VCaP (cell line): ENCODE measurements at regions not wholly inside any gene's neighbourhood (a gene's known extent, or its start where the extent isn't known, plus 50 kb on each side); places are given as distances from the start of the nearest gene placed in this dataset.

Source experiments
- H3K27ac ChIP-seq: fragments of 450-650 bp; 2 replicates; pipeline ENCODE4 v1.5.1; 2017
- TF ChIP-seq, protein P1 (sequence below): fragments of 450-650 bp; conservative IDR thresholded peaks from 2 replicates; pipeline ENCODE4 v1.5.1; 2017; ENCODE audit warnings: mild to moderate bottlenecking, moderate library complexity

DNA sequence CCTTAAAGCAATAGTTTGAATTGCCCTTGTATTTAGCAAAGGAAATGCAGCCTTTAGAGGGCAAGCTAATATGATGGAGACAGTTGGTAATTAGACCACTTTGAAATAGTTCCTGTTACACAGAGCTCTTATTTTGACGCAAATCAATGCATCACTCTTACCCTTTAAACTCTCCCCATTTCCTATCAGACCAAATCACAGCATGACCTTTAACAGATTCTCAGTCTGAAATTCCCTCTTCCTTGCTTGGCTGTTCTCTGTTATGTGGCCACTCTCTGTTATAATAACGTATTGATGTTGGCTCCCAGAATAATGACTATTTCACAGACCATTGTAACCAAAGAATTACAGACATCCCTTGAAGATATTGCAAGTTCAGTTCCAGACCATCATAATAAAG lies 66.9 kb upstream of the NGF start:
- no peak overlapping the region for H3K27ac ChIP-seq
- TF ChIP-seq, protein P1, sequence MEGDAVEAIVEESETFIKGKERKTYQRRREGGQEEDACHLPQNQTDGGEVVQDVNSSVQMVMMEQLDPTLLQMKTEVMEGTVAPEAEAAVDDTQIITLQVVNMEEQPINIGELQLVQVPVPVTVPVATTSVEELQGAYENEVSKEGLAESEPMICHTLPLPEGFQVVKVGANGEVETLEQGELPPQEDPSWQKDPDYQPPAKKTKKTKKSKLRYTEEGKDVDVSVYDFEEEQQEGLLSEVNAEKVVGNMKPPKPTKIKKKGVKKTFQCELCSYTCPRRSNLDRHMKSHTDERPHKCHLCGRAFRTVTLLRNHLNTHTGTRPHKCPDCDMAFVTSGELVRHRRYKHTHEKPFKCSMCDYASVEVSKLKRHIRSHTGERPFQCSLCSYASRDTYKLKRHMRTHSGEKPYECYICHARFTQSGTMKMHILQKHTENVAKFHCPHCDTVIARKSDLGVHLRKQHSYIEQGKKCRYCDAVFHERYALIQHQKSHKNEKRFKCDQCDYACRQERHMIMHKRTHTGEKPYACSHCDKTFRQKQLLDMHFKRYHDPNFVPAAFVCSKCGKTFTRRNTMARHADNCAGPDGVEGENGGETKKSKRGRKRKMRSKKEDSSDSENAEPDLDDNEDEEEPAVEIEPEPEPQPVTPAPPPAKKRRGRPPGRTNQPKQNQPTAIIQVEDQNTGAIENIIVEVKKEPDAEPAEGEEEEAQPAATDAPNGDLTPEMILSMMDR: no peak

DNA sequence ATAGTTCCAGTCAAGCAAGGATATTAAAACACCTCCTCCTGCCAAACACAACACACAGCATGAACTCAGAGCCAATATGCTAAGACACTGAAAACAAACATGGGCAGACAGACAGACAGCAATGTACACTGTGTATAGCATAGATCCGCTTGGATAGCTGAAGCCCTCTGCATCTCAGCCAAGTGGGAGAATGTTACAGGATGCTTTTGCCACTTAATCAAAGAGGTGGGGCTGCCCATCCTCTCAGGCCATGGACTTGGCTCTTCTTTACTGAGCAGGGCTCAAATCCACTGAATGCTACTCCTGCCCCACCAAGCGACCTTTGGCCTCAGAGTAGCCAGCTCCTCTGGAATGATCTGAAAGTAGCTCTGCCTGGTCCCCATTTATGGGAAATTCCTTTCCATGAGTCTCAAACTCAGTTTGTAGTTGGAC lies 64.7 kb upstream of the NGF start:
- TF ChIP-seq, protein P1: no peak
- H3K27ac ChIP-seq: no peak overlapping the region

DNA sequence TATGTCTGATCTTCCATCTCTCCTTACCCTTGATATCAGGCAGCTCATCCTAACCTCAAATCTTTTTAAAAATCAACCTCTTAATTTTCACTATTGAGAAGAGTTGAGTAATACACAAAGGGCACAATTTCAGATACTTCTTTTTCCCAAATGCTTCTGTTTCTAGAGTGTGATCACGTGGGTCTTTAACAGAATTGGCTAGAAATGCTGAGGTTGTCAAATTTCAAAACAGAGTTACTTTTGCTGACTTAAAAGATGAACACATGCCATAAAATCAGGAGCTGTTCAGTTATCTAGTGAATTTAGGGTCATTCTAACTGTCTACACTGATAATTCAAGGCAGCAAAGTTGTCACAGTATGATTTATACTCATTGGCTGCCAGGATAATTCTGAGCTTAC lies 63.6 kb upstream of the NGF start:
- TF ChIP-seq, protein P1: no peak
- H3K27ac ChIP-seq: no peak overlapping the region

DNA sequence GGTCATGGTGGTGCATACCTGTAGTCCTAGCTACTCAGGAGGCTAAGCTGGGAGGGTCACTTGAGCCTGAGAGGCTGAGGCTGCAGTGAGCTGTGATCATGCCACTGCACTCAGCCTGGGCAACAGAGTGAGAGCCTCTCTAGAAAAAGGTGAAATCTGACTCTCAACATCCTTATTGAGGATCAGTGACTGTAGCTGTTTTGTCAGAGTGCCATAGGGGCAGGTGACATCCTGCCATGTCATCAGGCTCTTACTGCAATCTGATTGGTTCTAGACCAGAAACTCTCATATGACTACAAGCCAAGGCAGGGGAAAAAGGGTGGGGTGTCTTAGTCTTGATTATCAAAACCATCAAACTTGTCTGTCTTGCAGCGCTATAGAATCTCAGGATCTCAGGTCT lies 62.8 kb upstream of the NGF start:
- H3K27ac ChIP-seq: no peak overlapping the region
- TF ChIP-seq, protein P1: no peak

DNA sequence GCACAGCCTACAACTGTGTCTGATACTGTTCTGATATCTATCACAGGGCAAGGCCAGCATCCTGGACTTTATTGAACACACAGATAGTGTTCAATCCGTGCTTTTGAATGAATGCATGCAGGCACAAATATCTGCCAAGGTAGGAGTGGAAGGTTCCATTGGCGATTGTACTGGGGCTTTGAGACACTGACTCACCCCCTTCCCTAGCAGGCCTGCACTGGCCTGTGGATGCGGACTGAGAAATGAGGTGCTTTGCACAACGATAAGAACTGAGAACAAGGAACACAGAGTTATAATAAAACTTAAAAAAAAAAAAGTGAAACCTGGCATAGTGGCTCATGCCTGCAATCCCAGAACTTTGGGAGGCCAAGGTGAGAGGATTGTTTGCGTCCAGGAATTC lies 62.4 kb upstream of the NGF start:
- H3K27ac ChIP-seq: no peak overlapping the region
- TF ChIP-seq, protein P1: no peak

DNA sequence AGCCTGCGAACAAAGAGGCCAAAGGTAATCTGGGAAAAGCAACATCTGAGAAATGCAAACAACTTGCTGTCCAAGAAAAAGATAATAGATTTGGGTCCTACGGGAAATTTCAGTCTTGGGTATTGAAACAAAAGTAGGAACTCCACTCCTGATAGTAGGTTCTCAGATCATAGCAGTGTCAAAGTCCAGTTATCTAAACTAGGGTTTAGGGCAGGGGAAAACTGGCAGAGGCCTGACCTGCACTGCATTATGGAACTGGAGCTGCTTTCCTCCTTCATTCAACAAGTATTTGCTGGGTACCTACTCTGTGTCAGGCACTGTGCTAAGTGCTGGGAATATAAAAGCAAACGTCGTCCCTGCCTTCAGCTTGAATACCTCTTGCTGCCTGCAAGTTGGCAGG lies 60.7 kb upstream of the NGF start:
- no peak overlapping the region for H3K27ac ChIP-seq
- TF ChIP-seq, protein P1: no peak
